GM23338 (cell line): ENCODE measurements at regions not wholly inside any gene's neighbourhood (a gene's known extent, or its start where the extent isn't known, plus 50 kb on each side); places are given as distances from the start of the nearest gene placed in this dataset.

Experiments used
- ATAC-seq: fragments of 200-7000 bp; cut with Tn5 transposase; 3 replicates; pipeline ENCODE4 v1.9.1; 2020
- DNase-seq: peaks from one replicate; pipeline ENCODE4 v3.0.0-alpha.2; 2015; ENCODE audit warnings: low spot score
- H2AFZ ChIP-seq: fragments of 200-600 bp; sonication (generic); 2 replicates; pipeline ENCODE4 v1.8.0; 2016; ENCODE audit warnings: antibody characterized with exemption, mild to moderate bottlenecking, moderate library complexity
- H3F3A ChIP-seq: fragments of 200-600 bp; sonication (generic); replicated peaks from 2 replicates; pipeline ENCODE4 v1.8.0; 2017; ENCODE audit warnings: antibody characterized with exemption, mixed run types, low read depth
- H3K27ac ChIP-seq: fragments of 200-600 bp; sonication (generic); 2 replicates; pipeline ENCODE4 v1.6.1; 2016; ENCODE audit warnings: low read depth
- H3K27me3 ChIP-seq: fragments of 200-600 bp; sonication (generic); 2 replicates; pipeline ENCODE4 v1.8.0; 2016; ENCODE audit warnings: mild to moderate bottlenecking, mixed run types, moderate library complexity; ENCODE audit not compliant: insufficient read depth
- H3K36me3 ChIP-seq: fragments of 200-600 bp; sonication (generic); 2 replicates; pipeline ENCODE4 v1.8.0; 2016; ENCODE audit warnings: mild to moderate bottlenecking; ENCODE audit not compliant: insufficient read depth
- H3K4me1 ChIP-seq: fragments of 200-600 bp; sonication (generic); 2 replicates; pipeline ENCODE4 v1.8.0; 2016; ENCODE audit warnings: mild to moderate bottlenecking, moderate library complexity; ENCODE audit not compliant: insufficient read depth
- H3K4me2 ChIP-seq: fragments of 200-600 bp; sonication (generic); 2 replicates; pipeline ENCODE4 v1.7.1; 2017; ENCODE audit warnings: mixed run types
- H3K4me3 ChIP-seq: fragments of 200-600 bp; sonication (generic); 2 replicates; pipeline ENCODE4 v1.6.1; 2016; ENCODE audit warnings: mixed run types
- H3K79me2 ChIP-seq: fragments of 200-600 bp; sonication (generic); replicated peaks from 2 replicates; pipeline ENCODE4 v1.8.0; 2017; ENCODE audit warnings: mild to moderate bottlenecking; ENCODE audit not compliant: insufficient read depth
- H3K9me2 ChIP-seq: fragments of 200-600 bp; sonication (generic); 2 replicates; pipeline ENCODE4 v1.8.0; 2017; ENCODE audit not compliant: insufficient read depth
- H4K20me1 ChIP-seq: fragments of 200-600 bp; sonication (generic); replicated peaks from 2 replicates; pipeline ENCODE4 v1.8.0; 2017; ENCODE audit warnings: mild to moderate bottlenecking; ENCODE audit not compliant: insufficient read depth
- H3K27ac Mint-ChIP-seq: 2 replicates; pipeline ENCODE4 v1.8.0; 2020; ENCODE audit warnings: inconsistent platforms, mild to moderate bottlenecking, moderate library complexity, mixed read lengths
- H3K27me3 Mint-ChIP-seq: 3 replicates; pipeline ENCODE4 v1.8.0; 2022; ENCODE audit warnings: low read depth, mild to moderate bottlenecking, moderate library complexity, mixed read lengths, inconsistent platforms; ENCODE audit not compliant: insufficient read depth, poor library complexity
- H3K36me3 Mint-ChIP-seq: 3 replicates; pipeline ENCODE4 v1.8.0; 2021; ENCODE audit warnings: low read depth, mild to moderate bottlenecking, inconsistent platforms, moderate library complexity, mixed read lengths
- H3K4me1 Mint-ChIP-seq: 3 replicates; pipeline ENCODE4 v1.8.0; 2020; ENCODE audit warnings: mild to moderate bottlenecking, inconsistent platforms, mixed read lengths
- H3K4me3 Mint-ChIP-seq: 3 replicates; pipeline ENCODE4 v1.8.0; 2021; ENCODE audit warnings: moderate library complexity, mild to moderate bottlenecking, inconsistent platforms, mixed read lengths
- H3K9me3 Mint-ChIP-seq: 3 replicates; pipeline ENCODE4 v1.8.0; 2020; ENCODE audit warnings: moderate library complexity, mild to moderate bottlenecking, inconsistent platforms, mixed read lengths
- CTCF ChIP-seq, 2 experiments: fragments of 200-600 bp in 1 of 2; sonication (generic) in 1 of 2; conservative IDR thresholded peaks; 2 replicates each; pipeline versions ENCODE4 v1.5.1 to v1.6.1; 2016 to 2017; ENCODE audit warnings: antibody characterized with exemption in 2 of 2, low read depth in 2 of 2, mild to moderate bottlenecking in 2 of 2, moderate library complexity in 1 of 2
- ETS1 ChIP-seq: IDR thresholded peaks from 2 replicates; pipeline ENCODE4 v1.6.1; 2016; ENCODE audit warnings: antibody characterized with exemption
- EZH2 ChIP-seq: fragments of 200-600 bp; sonication (generic); IDR thresholded peaks from one replicate; pipeline ENCODE4 v1.8.0; 2017; ENCODE audit warnings: antibody characterized with exemption, mild to moderate bottlenecking, low read depth; ENCODE audit not compliant: unreplicated experiment
- JUNB ChIP-seq: IDR thresholded peaks from one replicate; pipeline ENCODE4 v1.6.1; 2016; ENCODE audit warnings: antibody characterized with exemption; ENCODE audit not compliant: unreplicated experiment
- NANOG ChIP-seq: IDR thresholded peaks from 2 replicates; pipeline ENCODE4 v1.6.1; 2016; ENCODE audit warnings: antibody characterized with exemption, borderline replicate concordance
- POLR2AphosphoS5 ChIP-seq: IDR thresholded peaks from 2 replicates; pipeline ENCODE4 v1.6.1; 2016; ENCODE audit warnings: antibody characterized with exemption, low read depth
- REST ChIP-seq: IDR thresholded peaks from one replicate; pipeline ENCODE4 v1.6.1; 2018; ENCODE audit warnings: antibody characterized with exemption; ENCODE audit not compliant: unreplicated experiment
- STAT1 ChIP-seq: IDR thresholded peaks from one replicate; pipeline ENCODE4 v1.6.1; 2016; ENCODE audit warnings: antibody characterized with exemption; ENCODE audit not compliant: unreplicated experiment
- ZNF114 ChIP-seq: fragments of 250-450 bp; sonication (Bioruptor Pico); IDR thresholded peaks from 2 replicates; pipeline ENCODE4 v1.5.0; 2020; ENCODE audit warnings: mild to moderate bottlenecking, moderate library complexity
- ZNF331 ChIP-seq: fragments of 250-450 bp; sonication (Bioruptor Pico); IDR thresholded peaks from 2 replicates; pipeline ENCODE4 v1.5.0; 2020; ENCODE audit warnings: low read depth, mild to moderate bottlenecking, moderate library complexity

- TF ChIP-seq REST (no peak), ETS1 (no peak), NANOG (no peak), JUNB (no peak), POLR2AphosphoS5 (no peak), STAT1 (no peak), CTCF (conservative IDR thresholded peaks at IDR 0.05; ENCODE audit: low read depth in 2 of 2) (no peak)
These were observed 462.0 kb downstream of the HS3ST3B1 start (continued) for GRCh38 chr17:14762736-14763479.

- TF ChIP-seq EZH2 (no peak), ZNF114 (no peak), REST (no peak), ZNF331 (CRISPR knock-in tag) (no peak)
- Histone ChIP-seq H4K20me1 (no peaks in the 10 kb centered on the region), H3K4me2 (no peak overlapping the region), H3K27ac (no peak overlapping the region), H3K9me2 (no peaks in the 10 kb centered on the region), H3K79me2 (no peaks in the 10 kb centered on the region), H3K27me3 (no peaks in the 10 kb centered on the region), H3K36me3 (no peaks in the 10 kb centered on the region), H3K4me1 (no peaks in the 10 kb centered on the region), H2AFZ (peak overlapping the region; percentile 56), H3F3A (no peaks in the 10 kb centered on the region), H3K4me3 (no peak overlapping the region)
- ATAC-seq (no peak), DNase-seq (no peak)
- Mint-ChIP-seq H3K9me3 (no peaks in the 10 kb centered on the region), H3K36me3 (no peaks in the 10 kb centered on the region), H3K27ac (no peak overlapping the region), H3K27me3 (no peaks in the 10 kb centered on the region), H3K4me3 (no peak overlapping the region), H3K4me1 (no peaks in the 10 kb centered on the region)
These were observed 460.0 kb downstream of the HS3ST3B1 start for GRCh38 chr17:14760719-14761411.
